Hematopoietic multipotent progenitor cell treated with erythropoietin and hydrocortisone succinate and interleukin-3 and kit ligand, for 4 days (in vitro differentiated cells): ENCODE measurements at regions not wholly inside any gene's neighbourhood (a gene's known extent, or its start where the extent isn't known, plus 50 kb on each side); places are given as distances from the start of the nearest gene placed in this dataset.
"Not testable (repeated sequence)": the region's sequence is repeated elsewhere in the genome, so short reads cannot be mapped to it uniquely, and the experiment has no call there.

Experiments
- DNase-seq: peaks from one replicate; pipeline ENCODE4 v3.0.0-alpha.2; 2015

DNA sequence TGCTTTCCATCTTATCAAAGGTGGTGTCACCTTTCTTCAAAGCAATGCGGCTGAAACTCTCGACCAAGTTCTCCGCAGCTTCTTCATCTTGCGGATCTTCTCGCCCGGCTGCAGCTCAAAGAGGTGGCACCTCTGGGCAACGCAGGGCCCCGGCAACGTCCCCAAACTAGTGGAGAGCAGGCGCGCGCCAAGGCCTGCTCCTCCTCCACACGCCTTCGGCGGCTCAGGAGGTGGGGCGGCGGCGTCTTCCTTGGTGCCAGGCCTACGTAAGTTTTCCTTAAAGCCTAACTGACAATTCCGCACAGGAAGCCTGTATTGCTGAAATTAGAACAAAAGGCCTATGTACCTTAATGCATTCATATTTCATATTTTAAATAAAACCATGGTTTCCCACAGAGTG lies 112.0 kb downstream of the TMX1 start:
- DNase-seq, result no peak

- no peak for DNase-seq
These were observed 113.9 kb downstream of the TMX1 start for GRCh38 chr14:51353901-51354300.

DNA sequence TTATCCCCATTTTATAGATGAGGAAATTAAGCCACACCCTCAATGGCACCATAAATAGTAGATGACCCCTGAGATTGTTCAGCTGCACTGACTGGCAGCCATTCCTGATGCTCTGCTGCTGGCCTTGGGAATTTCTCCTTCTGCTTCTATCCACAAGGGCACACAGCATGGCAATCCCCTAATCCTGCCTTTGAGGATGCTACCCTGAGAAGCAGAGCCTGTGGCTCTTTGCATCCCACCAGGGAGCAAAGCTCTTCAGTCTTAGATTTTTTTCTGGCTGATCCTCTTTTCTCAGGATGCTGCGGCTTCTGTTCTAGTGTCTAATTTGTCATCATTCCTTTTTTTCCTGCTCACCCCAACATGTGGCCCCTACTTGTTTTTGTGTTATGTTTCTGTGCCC lies 114.8 kb downstream of the TMX1 start:
- no peak for DNase-seq

DNA sequence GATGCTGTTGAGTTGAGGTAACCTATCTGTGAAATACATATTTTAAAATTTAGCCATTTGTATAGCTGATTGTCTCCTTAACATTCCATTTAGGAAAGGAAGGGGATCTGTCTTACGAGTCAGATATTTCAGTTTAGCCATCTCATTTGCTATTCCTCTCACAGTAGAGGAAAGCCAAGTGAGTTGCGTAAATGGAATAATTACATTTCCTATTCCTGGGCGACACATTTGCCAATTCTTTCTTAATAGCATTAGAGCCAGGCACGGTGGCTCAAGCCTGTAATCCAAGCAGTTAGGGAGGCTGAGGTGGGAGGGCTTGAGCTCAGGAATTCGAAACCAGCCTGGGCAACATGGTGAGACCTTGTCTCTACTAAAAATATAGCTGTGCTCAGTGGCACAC lies 116.3 kb downstream of the TMX1 start:
- DNase-seq, result no peak

GRCh38 chr14:51357250-51357649 lies 117.2 kb downstream of the TMX1 start:
- DNase-seq, result no peak

DNA sequence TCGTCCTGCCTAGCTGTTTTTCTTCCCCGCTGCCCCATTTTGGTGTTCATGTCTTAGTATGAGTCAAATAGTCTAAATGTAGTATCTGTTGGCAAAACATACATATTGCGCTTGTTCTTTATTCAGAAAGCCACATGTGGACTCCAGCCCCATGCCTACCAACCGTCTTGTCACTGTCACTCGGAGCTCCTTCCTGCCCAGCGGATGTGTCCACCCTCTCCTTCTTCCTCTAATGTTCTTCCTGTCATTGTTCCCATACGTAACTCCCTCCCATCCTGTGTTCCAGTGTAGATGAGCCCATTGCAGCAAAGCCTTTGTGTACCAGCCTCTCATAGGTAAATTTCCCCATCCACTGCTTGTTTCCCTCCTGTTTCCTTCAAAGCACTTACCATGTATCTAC lies 120.5 kb downstream of the TMX1 start:
- DNase-seq, result no peak

DNA sequence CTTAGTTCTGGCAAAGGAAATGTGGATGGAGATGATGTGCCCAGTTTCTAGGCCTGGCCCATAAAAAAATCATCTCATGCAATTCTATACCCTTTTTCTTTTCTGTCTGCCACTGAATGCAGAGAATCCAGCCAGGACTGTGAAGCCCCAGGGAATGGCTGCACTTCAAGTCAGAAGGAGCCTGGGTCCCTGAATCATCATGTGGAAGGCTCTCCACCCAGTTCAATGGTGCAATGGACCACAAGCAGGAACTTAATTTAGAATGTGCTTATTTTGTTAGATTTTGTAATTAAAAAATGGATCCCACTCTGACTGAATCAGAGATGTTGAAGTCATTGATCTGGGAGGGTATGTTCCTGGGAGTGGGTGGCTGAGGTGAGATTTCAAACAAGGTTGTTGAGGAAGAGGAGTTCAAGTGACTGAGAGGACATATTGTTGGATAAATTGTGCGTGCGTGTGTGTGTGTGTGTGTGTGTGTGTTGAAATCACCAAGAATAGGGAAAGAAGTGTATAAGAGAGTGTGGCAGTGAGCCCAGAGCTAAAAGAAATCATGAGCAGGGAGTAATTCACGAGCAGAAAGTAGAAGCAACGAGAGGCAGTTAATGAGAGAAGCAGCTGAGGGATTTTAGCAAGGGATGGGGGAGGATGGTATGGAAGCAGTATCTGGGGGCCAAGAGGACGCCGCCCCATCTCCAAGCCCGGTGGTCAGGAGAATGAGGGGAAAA lies 125.4 kb downstream of the TMX1 start:
- no peak for DNase-seq

GRCh38 chr14:51366460-51366859 lies 126.4 kb downstream of the TMX1 start:
- not testable (repeated sequence) for DNase-seq

- DNase-seq, result not testable (repeated sequence)
These were observed 127.0 kb downstream of the TMX1 start for GRCh38 chr14:51366866-51367599.

DNA sequence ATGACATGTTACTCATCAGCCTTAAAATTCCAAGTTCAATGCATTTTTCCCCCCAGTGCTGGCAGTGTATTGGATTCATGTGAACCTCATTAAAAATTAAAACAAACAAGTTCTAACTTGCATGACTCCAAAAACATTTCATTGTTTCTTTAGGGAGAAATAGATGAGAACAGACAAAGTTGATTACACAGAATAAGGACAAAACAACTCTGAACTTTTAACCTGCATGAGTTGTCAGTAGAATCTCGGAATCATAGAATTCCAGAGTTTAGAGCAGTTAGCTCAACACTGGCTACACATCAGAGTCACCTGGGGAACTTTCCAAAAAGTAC lies 127.5 kb downstream of the TMX1 start:
- no peak for DNase-seq

DNA sequence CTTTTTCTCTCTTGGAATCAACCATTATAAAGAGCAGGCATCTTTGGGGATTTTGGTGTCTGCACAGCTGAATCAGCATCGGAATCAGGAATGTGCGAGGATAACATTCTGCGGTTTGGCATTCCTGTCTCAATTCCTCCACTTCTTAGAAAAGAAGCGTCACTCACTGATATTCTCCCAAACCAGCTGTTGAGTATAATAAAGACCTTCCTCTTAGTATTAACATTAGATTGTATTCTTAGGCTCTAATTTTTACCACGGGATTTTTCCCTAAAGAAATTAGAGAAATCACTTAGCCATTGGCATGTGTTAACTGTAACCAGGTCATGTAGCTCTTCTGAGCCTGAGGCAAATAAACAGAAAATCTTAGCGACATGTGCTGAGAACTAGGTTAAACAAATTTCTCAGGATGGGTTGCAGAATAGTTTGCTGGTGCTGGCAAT lies 128.7 kb downstream of the TMX1 start:
- no peak for DNase-seq

DNA sequence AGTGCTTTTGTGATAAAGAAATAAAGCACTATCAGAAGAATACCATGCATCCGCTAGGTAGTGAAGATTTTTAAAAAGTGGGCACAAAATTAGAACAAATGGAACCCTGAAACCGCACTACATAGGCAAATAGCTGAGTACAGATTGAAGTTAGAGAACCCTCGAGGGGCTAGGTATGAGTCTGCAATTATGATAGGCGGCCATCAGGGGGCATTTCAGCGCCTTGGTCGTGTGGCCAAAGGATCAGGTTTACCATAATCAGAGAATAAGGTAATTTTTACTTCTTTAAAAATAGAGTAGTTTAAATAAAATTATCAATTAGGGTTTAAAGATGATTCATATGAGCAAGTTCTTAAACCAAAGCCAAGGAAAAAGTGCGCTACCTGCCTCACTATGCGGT lies 129.8 kb downstream of the TMX1 start:
- peak; percentile 19 for DNase-seq

- DNase-seq, result no peak
These were observed 130.8 kb downstream of the TMX1 start for GRCh38 chr14:51370758-51371386.

DNA sequence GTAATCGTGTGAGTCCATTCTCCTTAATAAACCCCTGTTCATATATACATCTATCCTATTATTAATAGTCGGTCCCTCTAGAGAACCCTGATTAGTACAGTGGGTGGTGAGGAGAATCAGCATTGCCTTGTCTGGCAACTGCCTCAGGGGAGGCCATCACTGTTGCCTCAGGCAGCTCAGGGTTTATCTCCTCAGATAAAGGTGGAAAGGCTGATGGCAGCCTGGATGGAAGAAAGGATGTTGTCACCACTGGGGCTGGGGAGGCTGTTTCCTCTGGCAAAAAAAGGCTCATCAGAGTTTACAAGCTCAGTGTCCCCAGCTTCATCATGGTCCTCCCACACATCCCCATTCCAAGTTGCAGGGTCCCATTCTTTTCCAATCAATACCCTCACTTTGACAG lies 137.1 kb downstream of the TMX1 start:
- DNase-seq, result not testable (repeated sequence)

- no peak for DNase-seq
These were observed 142.5 kb downstream of the TMX1 start for GRCh38 chr14:51382506-51382905.

DNA sequence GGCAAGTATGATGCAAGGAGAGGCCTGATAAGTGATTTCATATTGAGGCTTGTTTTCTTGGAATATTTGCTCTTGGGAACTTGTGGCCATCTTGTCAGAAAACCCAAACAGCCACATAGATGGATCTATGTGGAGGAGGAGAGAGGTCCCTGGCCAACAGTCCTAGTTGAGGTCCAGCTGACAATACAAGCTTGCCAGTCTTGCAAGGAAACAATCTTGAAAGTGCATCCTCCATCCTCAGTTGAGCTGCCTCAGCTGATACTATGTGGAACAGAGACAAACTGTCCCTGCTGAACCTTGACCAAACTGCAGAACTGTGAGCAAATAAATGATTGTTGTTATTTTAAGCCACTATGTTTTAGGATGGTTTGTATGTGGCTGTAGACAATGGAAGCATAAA lies 146.4 kb downstream of the TMX1 start:
- no peak for DNase-seq

DNA sequence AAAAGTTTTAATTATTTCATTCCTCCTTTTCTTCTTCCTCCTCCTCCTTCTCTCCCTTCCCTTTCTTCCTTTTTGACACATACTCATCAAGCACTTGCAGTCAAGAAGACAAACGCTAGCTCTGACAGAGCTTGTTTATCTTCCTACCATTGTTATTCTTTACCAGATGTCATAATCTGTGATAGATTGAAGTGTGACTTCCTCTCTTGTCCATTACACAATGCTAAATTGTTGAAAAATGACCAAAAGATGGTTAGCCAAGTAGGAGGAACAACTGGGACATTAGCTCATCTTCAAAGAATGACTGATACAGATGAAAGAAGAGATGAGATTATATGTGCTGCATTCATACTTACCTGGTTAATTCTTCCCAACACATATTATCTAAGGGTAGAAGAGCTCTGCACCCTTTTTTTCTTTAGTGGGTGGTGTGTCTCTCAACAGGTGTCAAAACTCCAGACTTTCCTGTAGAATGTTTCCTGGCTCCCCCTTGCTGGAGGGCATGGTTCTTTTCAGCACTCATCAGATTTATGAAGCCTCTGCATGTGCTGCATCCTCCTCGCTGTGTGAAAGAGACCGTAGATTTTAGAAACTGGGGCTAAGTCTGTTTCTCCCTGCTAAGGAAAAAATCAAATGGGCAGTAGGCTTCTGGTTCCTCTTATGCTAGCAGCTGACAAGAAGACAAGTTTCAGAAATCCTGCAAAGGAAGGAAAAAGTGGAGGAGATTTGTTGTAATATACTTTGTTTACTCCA lies 147.1 kb downstream of the TMX1 start:
- DNase-seq, result peak; percentile 3

DNA sequence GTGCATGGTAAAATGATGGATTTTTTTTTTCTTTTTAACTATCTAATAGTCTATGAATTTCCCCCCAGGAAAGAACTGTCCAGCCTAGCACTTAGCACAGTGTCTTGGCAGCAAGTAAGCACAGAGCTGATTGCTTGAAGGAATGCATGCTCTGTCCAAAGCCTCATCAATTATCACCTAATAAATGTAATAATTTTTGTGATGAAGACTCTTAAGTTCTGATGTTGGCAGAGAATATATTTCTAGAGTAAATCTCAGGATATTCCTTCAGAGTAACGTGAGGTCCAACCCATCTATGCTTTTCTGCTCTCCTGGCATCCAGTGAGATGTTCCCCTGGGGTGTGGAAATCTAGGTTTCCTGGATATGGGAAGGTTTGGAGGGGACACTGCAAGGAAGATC lies 152.4 kb downstream of the TMX1 start:
- DNase-seq, result no peak

DNA sequence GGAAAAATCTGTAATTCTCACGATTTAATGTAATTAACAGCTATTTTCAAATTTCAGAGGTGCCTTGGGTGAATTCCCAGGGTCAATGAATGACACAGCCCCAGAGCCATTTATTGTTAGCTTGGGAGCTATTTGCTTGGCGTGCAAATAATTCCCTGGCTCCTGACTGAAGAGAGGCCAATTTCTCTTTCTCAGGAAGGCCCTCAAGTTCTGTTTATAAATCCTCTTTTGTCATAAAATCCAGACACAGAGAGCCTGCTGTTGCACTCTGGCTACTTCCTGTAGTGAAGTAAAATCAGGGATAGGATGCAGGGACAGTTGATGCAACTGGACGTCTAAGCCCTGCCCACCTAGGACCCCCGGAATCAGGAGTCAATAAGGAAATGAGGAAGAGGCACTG lies 154.3 kb downstream of the TMX1 start:
- no peak for DNase-seq

DNA sequence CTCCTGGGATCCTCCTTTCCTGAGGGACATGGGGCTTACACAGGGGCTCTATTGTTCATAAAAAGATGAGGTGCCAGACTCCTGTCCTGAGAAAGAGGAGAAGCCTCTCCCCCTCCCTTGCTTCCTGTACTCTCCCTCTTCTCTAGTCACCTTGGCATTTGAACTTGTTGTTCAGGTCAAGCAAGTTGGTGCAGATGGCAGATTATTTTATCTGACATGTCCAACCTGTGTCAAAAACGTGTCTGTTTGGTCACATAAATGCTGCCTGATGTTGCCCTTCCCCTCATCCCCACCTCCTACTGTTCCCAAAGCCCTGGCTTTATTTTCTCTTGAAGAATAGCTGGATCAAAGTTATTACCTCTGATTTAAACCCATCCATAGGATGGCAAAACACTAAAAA lies 154.8 kb downstream of the TMX1 start:
- no peak for DNase-seq

- DNase-seq, result no peak
These were observed 155.4 kb downstream of the TMX1 start for GRCh38 chr14:51395361-51395849.

DNA sequence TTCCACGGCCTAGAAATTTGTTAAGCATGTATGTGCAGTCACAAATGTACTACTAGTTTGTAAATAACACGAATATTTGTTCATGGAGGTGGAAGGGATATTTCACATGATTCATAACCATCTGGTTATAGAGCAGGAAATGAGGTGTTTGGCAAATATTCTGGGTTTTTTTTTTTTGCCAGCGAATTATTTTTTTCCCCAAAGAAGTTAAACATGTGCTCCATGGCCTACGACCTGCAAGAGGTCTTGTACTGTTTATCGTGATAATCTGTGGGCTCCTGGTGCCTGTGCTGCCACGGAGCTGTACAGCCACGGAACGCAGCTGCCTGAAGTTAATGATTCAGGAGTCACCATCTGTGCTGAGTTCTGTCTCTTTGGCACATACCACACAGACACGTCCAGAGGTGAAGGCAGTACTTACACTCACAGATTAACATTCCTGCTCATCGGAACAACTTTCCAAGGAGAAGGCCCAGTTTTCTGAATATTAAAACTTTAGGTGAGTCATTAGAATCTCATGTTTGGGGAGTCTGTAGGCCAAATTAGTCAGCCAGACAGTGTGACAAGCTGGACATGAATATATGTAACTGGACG lies 156.3 kb downstream of the TMX1 start:
- no peak for DNase-seq

GRCh38 chr14:51398898-51399297 lies 158.9 kb downstream of the TMX1 start:
- DNase-seq, result no peak
